Caco-2 (cell line): ENCODE measurements at regions not wholly inside any gene's neighbourhood (a gene's known extent, or its start where the extent isn't known, plus 50 kb on each side); places are given as distances from the start of the nearest gene placed in this dataset.

Source experiments
- BruUV-seq: library from RNA; stranded (reverse); fragments of 400-500 nt; replicated peaks from 2 replicates; lab custom pipeline; 2021; lab: Mats Ljungman, UMichigan
- CTCF ChIA-PET: fragments of 300-600 bp; sonication (Branson Sonifier 250); formaldehyde crosslinking; loops from one replicate; lab custom pipeline; 2022; ENCODE audit warnings: antibody characterized with exemption; lab: Charles Lee
- POLR2A ChIA-PET: fragments of 300-600 bp; sonication (Branson Sonifier 250); formaldehyde crosslinking; loops from one replicate; lab custom pipeline; 2022; ENCODE audit warnings: antibody characterized with exemption; lab: Charles Lee
- DNase-seq, 2 experiments: peaks; one replicate each; pipeline versions ENCODE4 v3.0.0 to v3.0.0-alpha.2; 2020 to 2022
- H3K27me3 ChIP-seq: replicated peaks from 2 replicates; pipeline ENCODE4 v1.6.0; 2011; ENCODE audit warnings: low read length; ENCODE audit not compliant: control insufficient read depth, insufficient read depth
- H3K36me3 ChIP-seq: 2 replicates; pipeline ENCODE4 v1.5.1; 2011; ENCODE audit warnings: low read length; ENCODE audit not compliant: control insufficient read depth, insufficient read depth
- H3K4me1 ChIP-seq: fragments of 250-450 bp; sonication (Bioruptor Pico); 2 replicates; pipeline ENCODE4 v1.5.1; 2020; ENCODE audit warnings: mild to moderate bottlenecking
- H3K4me3 ChIP-seq: 2 replicates; pipeline ENCODE4 v1.5.1; 2011; ENCODE audit warnings: low read depth, mild to moderate bottlenecking, control low read depth, low read length
- H3K9me3 ChIP-seq: fragments of 250-450 bp; sonication (Bioruptor Pico); 2 replicates; pipeline ENCODE4 v1.5.1; 2020; ENCODE audit warnings: mild to moderate bottlenecking, moderate library complexity
- H3K27ac Mint-ChIP-seq: one replicate; pipeline ENCODE4 v1.8.0; 2022; ENCODE audit warnings: mixed read lengths; ENCODE audit not compliant: unreplicated experiment
- H3K27me3 Mint-ChIP-seq: one replicate; pipeline ENCODE4 v1.8.0; 2022; ENCODE audit warnings: mixed read lengths; ENCODE audit not compliant: insufficient read depth, unreplicated experiment
- H3K36me3 Mint-ChIP-seq: one replicate; pipeline ENCODE4 v1.8.0; 2022; ENCODE audit warnings: mild to moderate bottlenecking, mixed read lengths; ENCODE audit not compliant: insufficient read depth, unreplicated experiment
- H3K4me1 Mint-ChIP-seq: one replicate; pipeline ENCODE4 v1.8.0; 2022; ENCODE audit warnings: low read depth, mixed read lengths; ENCODE audit not compliant: unreplicated experiment
- H3K4me3 Mint-ChIP-seq: one replicate; pipeline ENCODE4 v1.8.0; 2022; ENCODE audit warnings: mild to moderate bottlenecking, moderate library complexity, mixed read lengths; ENCODE audit not compliant: unreplicated experiment
- H3K9me3 Mint-ChIP-seq: one replicate; pipeline ENCODE4 v1.8.0; 2022; ENCODE audit warnings: mixed read lengths; ENCODE audit not compliant: unreplicated experiment
- intact Hi-C: fragments of 100-400 bp; cut with micrococcal nuclease; formaldehyde crosslinking; loops from one replicate; pipeline ENCODE4 v1.10.0; 2022; ENCODE audit not compliant: unreplicated experiment
- TF ChIP-seq, protein P1 (sequence below), 2 experiments: fragments of 200-600 bp in 1 of 2; IDR thresholded peaks; 1 replicate in 1 of 2; 2 replicates in 1 of 2; pipeline versions ENCODE4 v1.5.1 to v1.8.0; 2011 to 2022; ENCODE audit warnings: antibody characterized with exemption in 1 of 2, control low read depth in 1 of 2, inconsistent platforms in 1 of 2, low read depth in 1 of 2, low read length in 1 of 2, mild to moderate bottlenecking in 1 of 2, moderate library complexity in 1 of 2; ENCODE audit not compliant: insufficient read depth in 1 of 2, severe bottlenecking in 1 of 2, unreplicated experiment in 1 of 2

GRCh38 chr15:96020133-96020532, 310.4 kb upstream of the NR2F2 start:
- no peak overlapping the region for H3K27ac Mint-ChIP-seq
- no peaks in the 10 kb centered on the region for H3K27me3 Mint-ChIP-seq
- Histone ChIP-seq H3K27me3 (no peaks in the 10 kb centered on the region), H3K36me3 (no peaks in the 10 kb centered on the region), H3K9me3 (no peaks in the 10 kb centered on the region), H3K4me3 (no peak overlapping the region), H3K4me1 (no peaks in the 10 kb centered on the region)
- H3K4me3 Mint-ChIP-seq, result no peak overlapping the region
- no peak for DNase-seq
- H3K9me3 Mint-ChIP-seq, result peaks cover 7% of the 10 kb centered on the region
- TF ChIP-seq, protein P1, sequence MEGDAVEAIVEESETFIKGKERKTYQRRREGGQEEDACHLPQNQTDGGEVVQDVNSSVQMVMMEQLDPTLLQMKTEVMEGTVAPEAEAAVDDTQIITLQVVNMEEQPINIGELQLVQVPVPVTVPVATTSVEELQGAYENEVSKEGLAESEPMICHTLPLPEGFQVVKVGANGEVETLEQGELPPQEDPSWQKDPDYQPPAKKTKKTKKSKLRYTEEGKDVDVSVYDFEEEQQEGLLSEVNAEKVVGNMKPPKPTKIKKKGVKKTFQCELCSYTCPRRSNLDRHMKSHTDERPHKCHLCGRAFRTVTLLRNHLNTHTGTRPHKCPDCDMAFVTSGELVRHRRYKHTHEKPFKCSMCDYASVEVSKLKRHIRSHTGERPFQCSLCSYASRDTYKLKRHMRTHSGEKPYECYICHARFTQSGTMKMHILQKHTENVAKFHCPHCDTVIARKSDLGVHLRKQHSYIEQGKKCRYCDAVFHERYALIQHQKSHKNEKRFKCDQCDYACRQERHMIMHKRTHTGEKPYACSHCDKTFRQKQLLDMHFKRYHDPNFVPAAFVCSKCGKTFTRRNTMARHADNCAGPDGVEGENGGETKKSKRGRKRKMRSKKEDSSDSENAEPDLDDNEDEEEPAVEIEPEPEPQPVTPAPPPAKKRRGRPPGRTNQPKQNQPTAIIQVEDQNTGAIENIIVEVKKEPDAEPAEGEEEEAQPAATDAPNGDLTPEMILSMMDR (IDR thresholded peaks at IDR 0.05; ENCODE audit: insufficient read depth in 1 of 2, low read depth in 1 of 2, low read length in 1 of 2, severe bottlenecking in 1 of 2, unreplicated experiment in 1 of 2), result no peak
- CTCF ChIA-PET, result no interaction called here
- POLR2A ChIA-PET, result no interaction called here
- intact Hi-C loops, result no loop called here
- BruUV-seq, result no TSS peak
- no peaks in the 10 kb centered on the region for H3K4me1 Mint-ChIP-seq
- H3K36me3 Mint-ChIP-seq, result no peaks in the 10 kb centered on the region

DNA sequence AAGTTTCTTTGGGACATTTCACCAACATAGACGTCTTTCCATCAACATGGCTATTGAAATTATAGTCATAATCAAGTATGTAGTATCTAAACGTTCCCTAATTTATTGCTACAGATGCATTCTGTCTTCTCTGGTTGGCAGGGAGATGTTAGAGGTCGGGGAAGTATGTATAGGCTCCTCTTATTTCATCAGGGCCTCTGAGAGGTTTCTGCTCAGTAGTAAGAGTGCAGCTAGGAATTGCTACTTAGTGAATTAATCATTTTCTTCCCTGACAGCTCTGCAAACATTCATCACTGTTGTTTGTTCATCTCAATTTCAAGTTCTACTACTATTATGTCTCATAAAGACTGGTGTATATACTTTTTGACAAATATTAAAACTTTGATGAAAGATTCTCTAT, 309.7 kb upstream of the NR2F2 start:
- TF ChIP-seq, protein P1 (IDR thresholded peaks at IDR 0.05; ENCODE audit: insufficient read depth in 1 of 2, low read depth in 1 of 2, low read length in 1 of 2, severe bottlenecking in 1 of 2, unreplicated experiment in 1 of 2), result no peak
- no peaks in the 10 kb centered on the region for H3K36me3 Mint-ChIP-seq
- H3K27ac Mint-ChIP-seq, result no peak overlapping the region
- H3K27me3 Mint-ChIP-seq, result no peaks in the 10 kb centered on the region
- H3K9me3 ChIP-seq, result no peaks in the 10 kb centered on the region
- no TSS peak for BruUV-seq
- H3K27me3 ChIP-seq, result no peaks in the 10 kb centered on the region
- H3K4me1 Mint-ChIP-seq, result no peaks in the 10 kb centered on the region
- CTCF ChIA-PET, result no interaction called here
- H3K9me3 Mint-ChIP-seq, result peaks cover 7% of the 10 kb centered on the region
- intact Hi-C loops, result no loop called here
- no peaks in the 10 kb centered on the region for H3K36me3 ChIP-seq
- POLR2A ChIA-PET, result no interaction called here
- DNase-seq, result no peak
- no peak overlapping the region for H3K4me3 ChIP-seq
- no peaks in the 10 kb centered on the region for H3K4me1 ChIP-seq
- no peak overlapping the region for H3K4me3 Mint-ChIP-seq

DNA sequence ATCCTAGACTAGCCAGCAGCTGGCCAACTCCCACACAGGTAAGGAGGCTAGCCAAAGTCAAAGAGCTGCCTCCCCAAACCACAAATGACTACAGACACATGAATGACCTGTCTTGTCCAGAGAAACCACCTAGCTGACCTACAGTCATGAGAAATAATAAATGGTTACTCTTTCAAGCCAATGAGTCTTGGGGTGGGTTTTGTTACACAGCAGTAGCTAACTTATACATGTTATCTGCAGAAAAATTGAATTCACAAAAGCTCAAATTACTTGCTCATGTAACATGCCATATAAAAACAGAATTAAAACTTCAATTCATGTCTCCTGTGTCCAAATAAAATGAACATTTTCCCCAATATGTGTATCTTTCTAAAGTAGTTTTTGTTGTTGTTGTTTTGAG, 307.4 kb upstream of the NR2F2 start:
- Mint-ChIP-seq H3K4me1 (no peaks in the 10 kb centered on the region), H3K36me3 (no peaks in the 10 kb centered on the region), H3K27ac (no peak overlapping the region), H3K9me3 (peaks cover 7% of the 10 kb centered on the region), H3K4me3 (no peak overlapping the region), H3K27me3 (no peaks in the 10 kb centered on the region)
- Histone ChIP-seq H3K9me3 (no peaks in the 10 kb centered on the region), H3K27me3 (no peaks in the 10 kb centered on the region), H3K36me3 (no peaks in the 10 kb centered on the region), H3K4me1 (no peaks in the 10 kb centered on the region), H3K4me3 (no peak overlapping the region)
- ChIA-PET POLR2A (no interaction called here), CTCF (interaction anchor here (0.9 kb wide), 1 partner anchor 304 kb away, joined by 4 read pairs; no protein-coding TSS in a partner anchor)
- intact Hi-C loops, result no loop called here
- DNase-seq, result no peak
- BruUV-seq, result no TSS peak
- TF ChIP-seq, protein P1 (IDR thresholded peaks at IDR 0.05; ENCODE audit: insufficient read depth in 1 of 2, low read depth in 1 of 2, low read length in 1 of 2, severe bottlenecking in 1 of 2, unreplicated experiment in 1 of 2), result no peak
